GM18909 (cell line): ENCODE measurements at regions not wholly inside any gene's neighbourhood (a gene's known extent, or its start where the extent isn't known, plus 50 kb on each side); places are given as distances from the start of the nearest gene placed in this dataset.
"Not testable (repeated sequence)": the region's sequence is repeated elsewhere in the genome, so short reads cannot be mapped to it uniquely, and the experiment has no call there.

ENCODE experiments used
- ATAC-seq: cut with Tn5 transposase; IDR thresholded peaks from one replicate; pipeline ENCODE4 v1.9.1; 2021; ENCODE audit warnings: mild to moderate bottlenecking; ENCODE audit not compliant: unreplicated experiment, poor library complexity

- peak; percentile 64 for ATAC-seq
Observed at GRCh38 chr4:184282895-184283654, 65.4 kb upstream of the ENPP6 start.

- ATAC-seq = peak; percentile 39
Observed at GRCh38 chr4:184282251-184282713, 64.6 kb upstream of the ENPP6 start.

GRCh38 chr4:184281231-184282139 lies 63.8 kb upstream of the ENPP6 start:
- ATAC-seq = peak; percentile 30

GRCh38 chr4:184280591-184281071 lies 63.0 kb upstream of the ENPP6 start:
- ATAC-seq = peak; percentile 44

GRCh38 chr4:184280137-184280536 lies 62.5 kb upstream of the ENPP6 start:
- ATAC-seq = no peak

- no peak for ATAC-seq
Observed at GRCh38 chr4:184279496-184280061, 61.9 kb upstream of the ENPP6 start.

- ATAC-seq = not testable (repeated sequence)
Observed at GRCh38 chr4:184277769-184278168, 60.1 kb upstream of the ENPP6 start.

GRCh38 chr4:184277010-184277409 lies 59.3 kb upstream of the ENPP6 start:
- not testable (repeated sequence) for ATAC-seq

GRCh38 chr4:184276346-184276745 lies 58.7 kb upstream of the ENPP6 start:
- not testable (repeated sequence) for ATAC-seq

GRCh38 chr4:184275766-184276165 lies 58.1 kb upstream of the ENPP6 start:
- no peak for ATAC-seq

- no peak for ATAC-seq
Observed at GRCh38 chr4:184274286-184274951, 56.7 kb upstream of the ENPP6 start.

- ATAC-seq = no peak
Observed at GRCh38 chr4:184273166-184274147, 55.8 kb upstream of the ENPP6 start.

GRCh38 chr4:184270808-184271413 lies 53.2 kb upstream of the ENPP6 start:
- ATAC-seq = no peak

GRCh38 chr4:184269879-184270430 lies 52.3 kb upstream of the ENPP6 start:
- no peak for ATAC-seq

- ATAC-seq = no peak
Observed at GRCh38 chr4:184268584-184269160, 51.0 kb upstream of the ENPP6 start.

- peak; percentile 85 for ATAC-seq
Observed at GRCh38 chr4:184267673-184268583, 50.3 kb upstream of the ENPP6 start.
